ENCODE measurements at regions not wholly inside any gene's neighbourhood (a gene's known extent, or its start where the extent isn't known, plus 50 kb on each side); places are given as distances from the start of the nearest gene placed in this dataset.

DNA sequence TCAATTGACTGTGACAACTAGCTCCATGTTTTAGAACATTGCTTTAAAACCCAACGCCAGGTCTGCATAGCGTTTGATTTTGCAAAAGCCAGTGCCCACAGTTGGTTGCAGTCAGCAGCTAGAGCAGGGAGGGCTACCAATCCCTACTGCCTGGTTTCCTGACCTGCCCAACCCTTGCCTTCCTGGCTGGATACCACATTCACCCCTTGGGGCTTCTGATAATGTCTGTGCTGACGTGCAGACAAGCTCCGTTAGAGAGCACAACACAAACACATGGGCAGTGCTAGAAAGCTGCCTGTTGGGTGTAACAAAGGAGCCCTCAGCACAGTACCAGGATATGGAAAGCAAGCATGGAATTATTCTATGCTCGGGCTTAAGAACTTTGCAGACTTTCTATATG, 71.4 kb upstream of the THSD7B start:
- TF ChIP-seq, protein P1, sequence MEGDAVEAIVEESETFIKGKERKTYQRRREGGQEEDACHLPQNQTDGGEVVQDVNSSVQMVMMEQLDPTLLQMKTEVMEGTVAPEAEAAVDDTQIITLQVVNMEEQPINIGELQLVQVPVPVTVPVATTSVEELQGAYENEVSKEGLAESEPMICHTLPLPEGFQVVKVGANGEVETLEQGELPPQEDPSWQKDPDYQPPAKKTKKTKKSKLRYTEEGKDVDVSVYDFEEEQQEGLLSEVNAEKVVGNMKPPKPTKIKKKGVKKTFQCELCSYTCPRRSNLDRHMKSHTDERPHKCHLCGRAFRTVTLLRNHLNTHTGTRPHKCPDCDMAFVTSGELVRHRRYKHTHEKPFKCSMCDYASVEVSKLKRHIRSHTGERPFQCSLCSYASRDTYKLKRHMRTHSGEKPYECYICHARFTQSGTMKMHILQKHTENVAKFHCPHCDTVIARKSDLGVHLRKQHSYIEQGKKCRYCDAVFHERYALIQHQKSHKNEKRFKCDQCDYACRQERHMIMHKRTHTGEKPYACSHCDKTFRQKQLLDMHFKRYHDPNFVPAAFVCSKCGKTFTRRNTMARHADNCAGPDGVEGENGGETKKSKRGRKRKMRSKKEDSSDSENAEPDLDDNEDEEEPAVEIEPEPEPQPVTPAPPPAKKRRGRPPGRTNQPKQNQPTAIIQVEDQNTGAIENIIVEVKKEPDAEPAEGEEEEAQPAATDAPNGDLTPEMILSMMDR (conservative IDR thresholded peaks at IDR 0.05; ENCODE audit: low read depth, low read length), result no peak
- no peak for TF ChIP-seq EZH2 (IDR thresholded peaks at IDR 0.05; ENCODE audit: borderline replicate concordance, low read depth, low read length, poor library complexity, severe bottlenecking)
